Occipital lobe (tissue), 1 donor: ENCODE measurements at regions not wholly inside any gene's neighbourhood (a gene's known extent, or its start where the extent isn't known, plus 50 kb on each side); places are given as distances from the start of the nearest gene placed in this dataset.

Experiments
- DNase-seq: peaks from one replicate; lab custom pipeline; 2025; lab: John Stamatoyannopoulos, UW

GRCh38 chr7:18081617-18082016 is 54.0 kb upstream of the PRPS1L1 start:
- no peak for DNase-seq

GRCh38 chr7:18082169-18082568 is 54.5 kb upstream of the PRPS1L1 start:
- no peak for DNase-seq

- peak; percentile 54 for DNase-seq
These were observed 58.7 kb upstream of the PRPS1L1 start for GRCh38 chr7:18086165-18087025.

- DNase-seq, result no peak
These were observed 59.5 kb upstream of the PRPS1L1 start for GRCh38 chr7:18087026-18087686.

GRCh38 chr7:18087687-18088078 is 60.0 kb upstream of the PRPS1L1 start:
- peak; percentile 16 for DNase-seq

GRCh38 chr7:18096087-18096486 is 68.4 kb upstream of the PRPS1L1 start:
- DNase-seq, result no peak

- no peak for DNase-seq
These were observed 74.9 kb upstream of the PRPS1L1 start for GRCh38 chr7:18102576-18102975.

- DNase-seq, result no peak
These were observed 76.0 kb upstream of the PRPS1L1 start for GRCh38 chr7:18103436-18104218.

GRCh38 chr7:18109762-18110161 is 82.1 kb upstream of the PRPS1L1 start:
- DNase-seq, result no peak

GRCh38 chr7:18116661-18117060 is 89.0 kb upstream of the PRPS1L1 start:
- DNase-seq, result no peak

- no peak for DNase-seq
These were observed 89.8 kb upstream of the PRPS1L1 start for GRCh38 chr7:18117482-18117881.

GRCh38 chr7:18119985-18120384 is 92.3 kb upstream of the PRPS1L1 start:
- DNase-seq, result no peak

GRCh38 chr7:18123508-18124239 is 96.0 kb upstream of the PRPS1L1 start:
- no peak for DNase-seq

- no peak for DNase-seq
These were observed 97.8 kb upstream of the PRPS1L1 start for GRCh38 chr7:18125476-18125875.

GRCh38 chr7:18126281-18126680 is 98.6 kb upstream of the PRPS1L1 start:
- DNase-seq, result no peak

GRCh38 chr7:18128846-18129245 is 101.2 kb upstream of the PRPS1L1 start:
- DNase-seq, result no peak

GRCh38 chr7:18132811-18133210 is 105.2 kb upstream of the PRPS1L1 start:
- no peak for DNase-seq

GRCh38 chr7:18133921-18134320 is 106.3 kb upstream of the PRPS1L1 start:
- DNase-seq, result no peak

GRCh38 chr7:18140943-18141342 is 113.3 kb upstream of the PRPS1L1 start:
- DNase-seq, result no peak

- no peak for DNase-seq
These were observed 116.5 kb upstream of the PRPS1L1 start for GRCh38 chr7:18144166-18144565.

GRCh38 chr7:18145160-18145559 is 117.5 kb upstream of the PRPS1L1 start:
- DNase-seq, result no peak

- no peak for DNase-seq
These were observed 123.8 kb upstream of the PRPS1L1 start for GRCh38 chr7:18151422-18151821.
